Right lung (tissue), 2 donors: ENCODE measurements at regions not wholly inside any gene's neighbourhood (a gene's known extent, or its start where the extent isn't known, plus 50 kb on each side); places are given as distances from the start of the nearest gene placed in this dataset.

Source experiments
- DNase-seq, 2 donors: peaks; one replicate each; pipeline ENCODE4 v3.0.0-alpha.2; 2013

DNA sequence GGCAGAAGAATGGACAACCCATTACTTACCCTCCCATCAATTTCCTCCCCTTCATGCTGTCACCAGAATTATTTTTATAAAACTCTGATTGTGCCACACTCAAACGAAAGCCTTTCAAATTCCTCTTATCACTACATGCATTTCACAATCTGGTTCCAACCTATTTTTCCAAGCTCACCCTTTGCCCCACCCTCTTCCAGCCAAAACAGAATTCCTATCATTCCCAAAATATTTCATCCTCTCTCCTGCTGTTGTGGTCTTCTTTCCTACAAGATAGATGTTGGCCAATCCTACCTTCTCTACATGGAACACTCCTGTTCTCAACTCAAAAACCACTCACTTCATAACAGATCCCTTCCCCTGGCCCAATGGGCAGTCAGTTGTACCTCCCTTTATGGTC lies 111.5 kb downstream of the ELAPOR2 start:
- DNase-seq, result no peak

DNA sequence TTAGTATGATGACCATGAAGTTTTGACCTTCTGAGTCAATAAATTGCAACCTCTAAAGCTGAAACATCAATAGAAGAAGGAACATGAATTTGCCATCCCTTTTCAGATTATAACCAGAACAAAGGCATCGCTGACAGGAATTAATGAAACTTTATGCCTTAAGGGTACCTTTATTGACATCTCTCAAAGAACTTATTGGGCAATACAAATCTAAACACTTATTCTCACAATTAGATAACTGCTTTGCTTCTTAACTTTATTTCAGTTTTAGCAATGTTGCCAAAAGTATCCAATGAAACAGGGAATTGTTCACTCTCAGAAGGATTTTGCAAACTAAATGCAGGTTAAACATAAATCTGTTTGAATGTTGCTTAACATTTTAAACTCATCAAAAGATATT lies 116.0 kb downstream of the ELAPOR2 start:
- peak in 1 of 2 donors; percentile 11 for DNase-seq

DNA sequence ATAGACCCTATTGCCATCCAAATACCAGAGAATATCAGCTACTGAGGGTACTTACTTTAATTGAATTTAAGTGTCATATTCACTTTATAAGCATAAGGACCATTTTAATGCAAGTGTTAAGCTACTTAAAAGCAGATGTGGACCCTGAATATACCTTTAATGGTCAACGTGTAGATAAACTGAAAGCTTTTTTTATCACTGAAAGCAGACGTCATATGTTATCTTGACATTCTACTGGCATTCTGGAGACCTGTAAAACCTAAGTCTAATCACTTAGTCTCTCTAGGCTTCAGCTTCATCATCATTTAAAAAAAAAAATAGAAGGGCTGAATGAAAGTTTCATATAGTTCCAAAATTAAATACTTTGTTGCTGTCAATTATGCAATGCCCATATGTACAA lies 116.5 kb downstream of the ELAPOR2 start:
- no peak for DNase-seq

DNA sequence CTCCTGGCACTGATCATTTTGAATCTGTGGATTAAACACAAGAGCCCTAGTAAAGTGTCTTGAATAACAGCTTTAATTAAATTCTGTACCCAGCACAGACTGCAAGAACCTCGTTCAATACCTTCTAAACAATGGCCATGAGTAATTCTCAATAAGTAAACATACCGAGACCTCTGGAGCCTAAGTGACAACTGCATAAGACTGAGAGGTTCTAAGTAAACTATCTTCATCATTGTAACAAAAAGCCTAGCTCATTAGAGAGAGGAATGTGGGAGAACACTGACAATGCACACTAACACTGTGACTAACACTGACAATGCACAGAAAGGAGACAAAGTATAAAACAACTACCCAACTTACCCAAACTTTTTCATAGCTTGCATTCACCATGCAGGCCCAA lies 117.4 kb downstream of the ELAPOR2 start:
- DNase-seq, result no peak

DNA sequence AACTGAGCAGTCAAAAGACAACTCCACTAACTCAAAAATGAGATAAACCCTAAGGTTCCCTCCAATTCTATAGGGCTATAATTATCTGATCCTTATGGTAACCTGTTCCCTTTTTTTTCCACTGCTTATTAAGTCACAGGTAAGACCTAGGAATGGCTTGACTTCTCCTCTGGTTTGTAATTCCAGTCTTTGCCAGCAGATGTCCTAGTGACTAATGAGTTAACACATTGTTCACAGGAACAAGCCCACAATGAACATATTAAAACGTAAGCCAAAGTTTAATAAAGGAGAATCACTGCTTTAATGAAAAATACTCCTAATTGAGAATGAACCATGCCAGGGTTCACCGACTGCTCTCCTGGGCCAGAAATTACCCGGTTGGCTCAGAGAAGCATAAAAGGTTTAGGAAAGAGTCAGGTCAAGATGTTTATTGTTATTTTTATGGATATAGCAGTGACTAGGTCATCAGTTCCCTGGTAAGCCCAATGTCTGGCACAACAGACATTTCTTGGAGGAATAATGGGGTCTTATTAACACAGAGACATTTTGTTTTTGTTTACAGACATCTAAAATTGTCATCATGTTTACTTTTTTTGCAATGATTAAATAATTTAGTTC lies 120.1 kb downstream of the ELAPOR2 start:
- peak; percentile 27 to 51 for DNase-seq

DNA sequence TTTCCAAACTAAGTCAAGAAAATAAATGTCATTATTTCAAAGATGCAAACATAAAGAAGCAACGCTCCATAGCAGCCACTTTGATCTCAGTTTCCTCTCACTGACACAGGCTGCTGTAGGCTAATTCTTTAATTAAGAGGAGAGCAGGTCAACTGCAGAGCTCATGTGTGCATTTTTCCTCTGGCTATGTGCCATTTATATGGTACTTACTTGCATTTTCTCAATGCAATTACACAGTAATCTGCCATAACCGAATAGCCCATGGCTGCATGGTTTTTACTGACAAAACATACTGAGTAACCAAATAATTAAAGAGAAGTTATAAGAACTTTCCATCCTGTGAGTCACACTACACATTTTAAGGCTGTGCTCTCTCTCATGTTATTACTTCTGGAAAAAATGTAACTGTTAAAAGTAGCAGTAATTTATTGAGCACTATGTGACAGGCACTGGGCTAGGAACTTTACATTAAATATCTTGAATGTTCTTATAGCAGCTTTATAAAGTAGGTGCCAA lies 122.0 kb downstream of the ELAPOR2 start:
- DNase-seq, result no peak

DNA sequence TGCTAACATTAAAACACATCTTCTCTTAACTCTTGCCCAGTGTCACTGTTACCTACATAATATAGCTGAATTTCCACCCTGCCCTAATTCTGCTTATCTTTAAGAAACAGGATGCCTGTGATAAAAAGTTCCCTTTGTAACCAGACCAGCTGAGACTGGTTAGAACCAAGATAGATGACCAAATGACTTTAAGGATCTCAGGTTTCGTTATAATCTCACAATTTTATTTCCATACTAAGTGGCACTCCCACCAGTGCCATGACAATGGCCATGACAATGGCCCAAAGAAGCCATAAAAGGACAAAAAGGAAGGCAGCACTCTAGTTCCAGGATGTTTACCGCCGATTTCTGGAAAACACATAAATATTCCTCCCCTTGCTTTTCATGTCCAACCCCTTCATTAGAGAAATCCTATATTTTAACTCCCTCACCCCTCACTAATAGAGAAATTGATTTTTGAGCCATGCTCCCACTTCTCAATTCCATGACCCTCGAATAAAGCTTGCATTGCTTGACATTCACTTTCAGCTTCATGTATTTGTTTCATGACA lies 126.1 kb downstream of the ELAPOR2 start:
- no peak for DNase-seq

DNA sequence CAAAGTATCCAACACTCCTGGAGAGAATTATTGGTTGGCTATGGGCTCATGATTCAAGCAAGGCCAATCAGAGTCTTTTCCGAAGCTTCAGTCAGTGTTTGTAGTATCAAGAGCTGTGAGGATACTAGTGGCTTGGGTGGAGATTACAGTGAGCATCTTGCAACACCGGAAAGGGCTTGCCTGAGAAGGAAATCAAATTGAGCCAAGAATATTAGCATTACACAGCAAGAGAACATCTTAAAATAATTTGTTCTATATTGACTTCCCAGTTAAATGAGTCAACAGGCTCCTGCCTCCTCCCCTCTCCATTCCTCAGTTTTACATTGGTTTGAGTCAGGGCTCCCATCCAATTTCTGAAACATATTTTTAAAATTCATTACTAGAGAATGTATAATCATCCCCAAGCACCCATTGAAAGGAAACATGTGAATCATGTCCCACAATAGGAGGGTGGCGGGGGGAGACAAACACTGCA lies 127.4 kb downstream of the ELAPOR2 start:
- DNase-seq, result no peak

DNA sequence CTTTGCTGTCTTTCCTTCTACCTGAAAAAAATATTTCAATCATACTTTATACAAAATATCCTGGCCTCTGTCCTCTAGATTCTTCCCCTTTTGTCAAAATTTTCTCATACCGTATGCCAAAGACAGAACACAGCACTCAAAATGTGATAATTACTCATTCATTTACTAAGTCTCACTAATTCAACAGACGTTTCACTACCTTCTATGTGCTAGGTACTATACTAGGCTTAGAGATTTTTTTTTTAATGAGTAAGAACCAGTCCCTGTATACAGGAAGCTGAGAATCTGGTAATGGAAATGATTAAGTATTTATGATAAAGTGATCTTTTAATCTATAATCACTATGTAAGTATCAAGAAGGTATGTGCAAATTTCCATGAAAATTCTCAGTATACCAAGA lies 128.0 kb downstream of the ELAPOR2 start:
- DNase-seq, result no peak

DNA sequence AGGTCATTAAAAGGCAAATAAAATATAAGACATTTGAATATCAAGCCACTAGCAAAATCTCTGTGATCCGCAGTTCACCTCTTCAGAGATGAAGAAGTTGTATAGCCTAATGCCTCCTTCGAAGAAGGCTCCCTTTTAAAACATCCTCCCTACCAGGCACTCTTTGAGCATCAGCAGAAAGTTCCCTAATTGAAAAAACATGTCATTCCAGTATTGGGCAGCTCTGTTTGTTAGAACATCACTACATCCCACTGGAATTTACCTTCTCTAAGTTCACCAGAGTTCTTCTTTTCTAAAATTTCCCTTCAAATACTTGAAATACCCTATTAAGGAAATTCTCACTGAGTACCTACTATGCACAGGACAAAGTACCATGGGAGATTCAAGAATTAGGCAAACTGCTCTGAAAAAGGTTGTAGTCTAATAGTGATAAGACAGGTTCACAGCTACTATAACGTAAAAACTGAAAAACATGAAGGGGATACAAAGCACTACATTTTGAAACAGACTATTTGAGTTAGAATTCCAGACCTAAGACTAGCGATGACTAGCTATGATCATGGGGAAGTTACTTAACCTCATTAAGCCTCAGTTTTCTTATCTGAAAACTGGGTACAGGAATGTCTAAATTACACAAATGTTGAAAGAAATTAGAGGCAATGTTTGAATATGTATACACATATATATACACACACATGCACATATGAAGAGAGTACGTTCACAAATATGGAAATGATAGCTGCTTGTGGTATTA lies 128.7 kb downstream of the ELAPOR2 start:
- no peak for DNase-seq

DNA sequence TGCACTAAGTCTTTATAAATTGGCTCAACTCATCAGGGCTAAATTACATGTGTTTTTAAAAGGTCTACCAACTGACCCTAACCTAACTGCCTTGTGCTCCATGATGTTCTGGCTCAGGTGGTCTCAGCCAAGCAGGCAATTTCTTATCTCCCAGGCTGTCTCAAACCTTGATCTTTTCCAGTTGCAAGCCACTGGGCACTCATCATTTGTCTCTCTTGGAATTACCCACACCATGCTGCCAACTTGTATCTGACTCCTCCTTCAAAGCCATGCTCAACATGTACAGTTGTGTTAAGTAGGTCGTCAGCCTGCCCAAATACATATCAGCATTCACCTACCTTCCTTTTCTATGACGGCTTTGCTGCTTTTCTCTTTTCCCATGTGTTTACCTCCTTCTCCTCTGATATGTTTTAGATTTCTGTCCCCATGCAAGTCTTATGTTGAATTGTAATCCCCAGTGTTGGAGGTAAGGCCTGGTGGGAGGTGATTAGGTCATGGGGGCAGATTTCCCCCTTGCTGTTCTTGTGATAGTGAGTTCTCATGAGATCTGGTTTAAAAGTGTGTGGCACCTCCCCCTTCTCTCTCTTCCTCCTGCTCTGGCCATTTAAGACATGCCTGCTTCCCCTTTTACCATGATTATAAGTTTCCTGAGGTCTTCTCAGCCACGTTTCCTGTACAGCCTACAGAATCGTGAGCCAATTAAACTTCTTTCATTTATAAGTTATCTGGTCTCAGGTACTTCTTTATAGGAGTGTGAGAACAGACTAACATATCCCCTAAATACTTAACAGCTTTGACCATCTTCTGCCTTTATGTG lies 130.0 kb downstream of the ELAPOR2 start:
- DNase-seq, result no peak

DNA sequence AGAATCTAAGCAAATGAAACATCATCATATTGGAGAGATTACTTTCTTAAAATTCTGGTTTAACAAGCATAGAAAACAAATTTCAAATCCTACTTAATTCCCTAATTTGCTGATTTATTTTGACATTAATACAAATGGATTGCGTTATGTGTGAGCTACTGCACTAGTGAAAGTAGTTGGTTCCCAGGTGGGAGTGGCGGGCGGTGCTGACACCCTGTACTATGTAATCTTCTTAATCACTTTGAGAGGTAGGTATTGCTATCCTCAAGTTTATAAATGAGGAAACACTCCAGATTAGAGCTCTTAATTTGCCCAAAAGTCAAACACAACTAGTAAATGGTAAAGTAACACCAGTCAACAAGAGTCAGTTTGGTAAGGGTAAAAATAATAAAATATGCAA lies 131.1 kb downstream of the ELAPOR2 start:
- no peak for DNase-seq

DNA sequence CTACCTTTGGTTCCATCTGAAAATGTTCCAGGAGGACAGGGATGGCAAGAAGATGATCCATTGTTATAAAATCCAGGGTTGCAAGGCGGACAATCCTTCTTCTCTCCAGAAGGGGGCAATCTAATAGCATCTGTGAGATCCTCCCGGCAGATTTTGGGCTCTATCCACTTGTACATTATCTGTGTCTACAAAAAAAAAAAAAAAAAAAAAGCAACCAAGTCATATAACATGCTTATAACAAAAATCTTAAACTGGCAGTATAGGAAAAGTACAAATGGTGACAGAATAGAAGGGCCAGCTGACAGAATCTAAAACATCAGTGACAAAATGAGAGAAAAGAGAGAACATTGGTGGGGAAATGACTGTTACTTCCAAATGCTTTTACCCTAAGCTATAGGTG lies 132.7 kb downstream of the ELAPOR2 start:
- DNase-seq, result peak in 1 of 2 donors; percentile 22

DNA sequence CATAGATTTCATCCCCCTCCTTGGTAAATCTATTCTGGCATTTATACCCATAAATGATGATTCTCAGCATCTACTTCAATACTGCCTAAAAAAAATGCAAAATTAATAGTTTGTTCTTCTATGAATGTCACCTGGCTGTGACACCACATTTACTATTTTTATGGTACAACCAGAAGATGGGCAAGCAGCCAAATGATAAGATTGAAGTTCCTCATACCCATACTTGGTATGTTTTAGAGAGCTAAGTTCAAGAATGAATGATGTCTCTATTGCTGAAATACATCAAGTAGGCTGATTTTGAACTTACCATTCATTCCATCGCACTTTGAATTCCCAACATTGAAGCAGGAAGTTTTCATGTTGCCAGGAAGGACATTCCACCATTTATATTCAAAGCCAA lies 134.2 kb downstream of the ELAPOR2 start:
- no peak for DNase-seq

DNA sequence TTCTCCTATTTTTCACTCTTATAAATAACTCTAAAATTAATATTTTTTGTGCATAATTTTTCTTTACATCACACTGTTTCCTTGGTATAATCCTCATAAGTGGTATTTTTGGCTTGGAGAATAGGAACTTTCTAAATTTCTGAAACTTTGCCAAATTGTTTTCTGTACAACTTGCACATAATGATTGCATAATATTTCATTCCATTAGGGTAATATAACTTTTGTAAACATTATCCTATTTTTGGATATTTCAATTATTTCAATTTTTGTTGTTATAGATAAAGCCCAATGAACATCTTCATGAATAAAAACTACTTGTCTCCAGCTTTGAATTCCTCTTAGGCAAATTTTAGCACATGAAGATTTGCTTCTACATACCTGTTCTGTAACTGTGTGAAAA lies 135.9 kb downstream of the ELAPOR2 start:
- no peak for DNase-seq

DNA sequence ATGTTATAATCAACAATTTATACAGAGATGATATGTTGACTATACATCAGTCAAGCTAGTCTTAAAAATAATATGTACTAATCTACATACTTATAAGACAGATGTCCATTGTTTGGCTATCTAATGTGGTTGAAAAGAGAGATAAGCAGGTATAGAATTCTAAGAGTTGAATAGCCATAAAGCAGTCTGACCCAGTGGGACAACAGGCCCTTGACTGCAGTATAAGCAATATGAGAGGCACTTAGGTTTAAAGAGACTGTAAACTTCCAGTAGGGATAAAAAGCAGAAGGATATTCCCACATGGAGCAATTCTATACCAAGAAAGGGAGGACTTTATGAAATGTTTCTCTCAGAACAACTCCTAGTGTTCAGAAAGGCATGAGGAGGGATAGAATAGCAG lies 139.3 kb downstream of the ELAPOR2 start:
- no peak for DNase-seq

DNA sequence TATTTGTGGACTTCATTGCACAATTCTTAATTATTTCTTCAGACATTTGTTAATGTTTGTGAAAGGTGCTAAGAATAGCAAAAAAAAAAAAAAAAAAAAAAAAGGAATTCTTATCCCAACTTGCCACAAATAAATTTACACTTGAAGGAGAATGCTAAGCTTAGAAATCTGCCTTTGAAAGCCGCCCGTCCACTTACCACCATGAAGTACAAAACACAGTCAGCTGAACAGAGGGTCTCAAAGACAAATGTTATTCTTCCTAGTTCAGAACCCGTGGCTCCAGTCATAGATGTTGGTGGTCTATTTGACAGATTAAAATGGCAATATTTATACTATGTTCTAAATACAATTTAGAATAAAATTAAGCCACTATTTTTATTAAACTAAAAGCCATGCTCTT lies 141.2 kb downstream of the ELAPOR2 start:
- DNase-seq, result no peak

DNA sequence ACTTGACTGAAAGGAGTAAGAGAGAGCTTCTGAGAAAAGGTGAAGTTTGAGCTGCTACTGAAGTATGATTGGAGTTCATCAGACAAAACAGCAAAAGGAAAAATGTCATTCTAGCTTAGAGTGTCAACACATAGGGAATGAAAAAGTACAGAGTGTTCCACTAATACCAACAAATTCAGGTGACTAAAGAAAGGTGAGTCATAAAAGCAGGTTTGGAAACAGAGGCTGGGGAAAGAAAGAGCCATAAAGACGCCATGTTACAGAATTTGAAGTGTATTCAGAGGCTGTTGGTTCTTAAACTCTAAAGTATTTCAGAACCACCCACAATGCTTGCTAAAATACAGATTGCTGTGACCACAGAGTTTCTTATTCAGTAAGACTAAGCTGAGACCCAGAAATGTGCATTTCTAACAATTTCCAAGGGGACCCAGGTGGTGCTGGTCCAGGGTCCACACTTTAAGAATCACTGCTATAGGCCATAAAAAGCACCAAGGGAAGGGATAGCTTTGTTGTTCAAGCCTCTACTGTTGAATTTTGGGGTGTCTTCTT lies 143.1 kb downstream of the ELAPOR2 start:
- no peak for DNase-seq

DNA sequence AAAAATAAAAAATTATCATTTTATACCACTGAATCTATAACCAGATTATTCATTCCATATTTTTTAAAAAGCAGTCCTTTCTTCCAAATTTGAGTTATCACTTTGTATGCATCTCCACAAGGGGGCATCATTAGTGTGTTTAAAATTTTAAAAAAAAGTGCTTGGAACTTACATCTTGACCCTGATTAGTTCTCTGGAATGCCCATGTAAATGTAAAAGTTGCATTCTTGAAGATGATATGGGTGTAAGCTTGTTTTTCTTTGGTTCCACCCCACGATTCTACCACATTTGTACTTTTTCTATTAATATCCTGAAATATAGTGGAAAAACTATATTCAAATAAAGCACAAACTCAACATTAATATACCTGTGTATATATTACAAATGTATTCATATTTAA lies 144.9 kb downstream of the ELAPOR2 start:
- no peak for DNase-seq
